Vagina (tissue), 2 donors: ENCODE measurements at regions not wholly inside any gene's neighbourhood (a gene's known extent, or its start where the extent isn't known, plus 50 kb on each side); places are given as distances from the start of the nearest gene placed in this dataset.

Experiments
- DNase-seq, 2 donors: peaks; one replicate each; pipeline ENCODE4 v3.0.0-alpha.2; 2017; ENCODE audit errors: extremely low spot score in 2 of 2
- H3K27ac ChIP-seq: fragments of 200-600 bp; sonication (generic); one replicate; pipeline ENCODE4 v1.5.1; 2019
- H3K27me3 ChIP-seq: fragments of 200-600 bp; sonication (generic); one replicate; pipeline ENCODE4 v1.5.1; 2019
- H3K36me3 ChIP-seq, 2 donors: fragments of 200-600 bp; sonication (generic); one replicate each; pipeline ENCODE4 v1.5.1; 2017 to 2019
- H3K4me1 ChIP-seq: fragments of 200-600 bp; sonication (generic); one replicate; pipeline ENCODE4 v1.5.1; 2019
- H3K4me3 ChIP-seq, 2 donors: fragments of 200-600 bp; sonication (generic); 1 replicate in 1 of 2; 2 replicates in 1 of 2; pipeline ENCODE4 v1.5.1; 2016 to 2019
- H3K9me3 ChIP-seq: fragments of 200-600 bp; sonication (generic); one replicate; pipeline ENCODE4 v1.5.1; 2019
- POLR2A ChIP-seq, 2 donors: fragments of 450-650 bp; IDR thresholded peaks; one replicate each; pipeline ENCODE4 v1.6.1; 2017; ENCODE audit warnings: antibody characterized with exemption in 2 of 2, mild to moderate bottlenecking in 2 of 2, moderate library complexity in 2 of 2
- POLR2AphosphoS5 ChIP-seq, 2 donors: sonication (generic); formaldehyde crosslinking; IDR thresholded peaks; one replicate each; pipeline ENCODE4 v1.9.0; 2017; ENCODE audit warnings: antibody characterized with exemption in 2 of 2, mild to moderate bottlenecking in 2 of 2, low read depth in 1 of 2; ENCODE audit not compliant: insufficient read depth in 1 of 2
- intact Hi-C: fragments of 100-400 bp; cut with DNase I; formaldehyde crosslinking; loops from one replicate; pipeline ENCODE4 v1.15.1; 2023
- TF ChIP-seq, protein P1 (sequence below), 3 experiments: fragments of 450-650 bp in 2 of 3; fragments of 200-600 bp in 1 of 3; sonication (generic) in 1 of 3; IDR thresholded peaks; one replicate each; pipeline ENCODE4 v1.5.1; 2017 to 2019; ENCODE audit warnings: antibody characterized with exemption in 3 of 3, mild to moderate bottlenecking in 2 of 3, moderate library complexity in 2 of 3

DNA sequence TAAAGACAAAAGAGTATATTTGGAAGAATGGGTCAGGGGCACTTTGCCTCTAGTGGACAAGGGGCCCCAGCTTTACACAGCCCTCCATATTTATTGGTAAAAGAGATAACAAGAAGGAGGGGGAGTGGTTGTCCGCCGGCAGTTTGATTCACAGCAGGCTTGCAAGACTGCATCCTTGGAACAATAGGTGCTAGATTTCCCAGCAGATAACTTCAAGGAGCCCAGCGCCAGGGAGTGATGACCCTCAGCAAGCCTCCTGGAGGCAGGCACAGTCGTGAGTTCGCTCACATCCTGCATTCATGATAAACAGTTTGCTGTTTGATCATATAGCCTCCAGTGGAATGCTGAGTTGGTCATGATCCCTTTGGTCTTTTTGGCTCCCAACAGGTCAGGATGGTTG lies 67.8 kb upstream of the INCENP start:
- Histone ChIP-seq H3K27ac (no peak overlapping the region), H3K27me3 (no peaks in the 10 kb centered on the region), H3K4me3 (no peak overlapping the region), H3K9me3 (no peaks in the 10 kb centered on the region), H3K4me1 (no peaks in the 10 kb centered on the region), H3K36me3 (no peaks in the 10 kb centered on the region)
- intact Hi-C loops: no loop called here
- TF ChIP-seq POLR2A (IDR thresholded peaks at IDR 0.05) (no peak), POLR2AphosphoS5 (IDR thresholded peaks at IDR 0.05; ENCODE audit: insufficient read depth in 1 of 2, low read depth in 1 of 2) (no peak)
- TF ChIP-seq, protein P1, sequence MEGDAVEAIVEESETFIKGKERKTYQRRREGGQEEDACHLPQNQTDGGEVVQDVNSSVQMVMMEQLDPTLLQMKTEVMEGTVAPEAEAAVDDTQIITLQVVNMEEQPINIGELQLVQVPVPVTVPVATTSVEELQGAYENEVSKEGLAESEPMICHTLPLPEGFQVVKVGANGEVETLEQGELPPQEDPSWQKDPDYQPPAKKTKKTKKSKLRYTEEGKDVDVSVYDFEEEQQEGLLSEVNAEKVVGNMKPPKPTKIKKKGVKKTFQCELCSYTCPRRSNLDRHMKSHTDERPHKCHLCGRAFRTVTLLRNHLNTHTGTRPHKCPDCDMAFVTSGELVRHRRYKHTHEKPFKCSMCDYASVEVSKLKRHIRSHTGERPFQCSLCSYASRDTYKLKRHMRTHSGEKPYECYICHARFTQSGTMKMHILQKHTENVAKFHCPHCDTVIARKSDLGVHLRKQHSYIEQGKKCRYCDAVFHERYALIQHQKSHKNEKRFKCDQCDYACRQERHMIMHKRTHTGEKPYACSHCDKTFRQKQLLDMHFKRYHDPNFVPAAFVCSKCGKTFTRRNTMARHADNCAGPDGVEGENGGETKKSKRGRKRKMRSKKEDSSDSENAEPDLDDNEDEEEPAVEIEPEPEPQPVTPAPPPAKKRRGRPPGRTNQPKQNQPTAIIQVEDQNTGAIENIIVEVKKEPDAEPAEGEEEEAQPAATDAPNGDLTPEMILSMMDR (IDR thresholded peaks at IDR 0.05): no peak
- no peak for DNase-seq

DNA sequence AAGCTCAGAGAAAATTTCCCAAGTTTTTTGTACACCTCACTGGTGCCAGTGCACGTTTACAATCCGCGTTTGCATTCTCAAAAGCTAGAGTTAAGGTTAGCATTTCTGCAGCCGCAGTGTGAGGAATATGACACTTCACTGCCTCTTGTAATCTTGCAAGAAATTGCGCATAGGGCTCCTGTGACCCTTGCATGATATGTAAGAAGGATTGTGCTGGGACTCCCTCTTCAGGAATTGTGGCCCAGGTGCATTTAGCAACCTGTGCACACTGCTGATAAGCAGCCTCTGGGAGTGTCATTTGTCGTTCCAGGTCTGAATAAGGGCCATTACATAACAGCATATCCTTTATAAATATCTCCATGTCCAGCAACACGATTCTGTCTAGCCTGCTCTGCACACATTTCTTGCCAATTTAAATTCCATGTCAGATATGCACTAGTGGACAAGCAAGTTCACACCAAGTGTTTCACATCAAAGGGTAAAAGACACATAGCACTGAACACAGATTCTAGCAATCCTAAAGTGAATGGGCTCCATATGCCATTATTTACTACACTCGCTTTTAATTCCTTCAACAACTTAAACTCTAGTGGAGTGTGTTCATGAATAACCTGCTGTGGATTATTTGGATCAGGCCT lies 69.2 kb upstream of the INCENP start:
- Histone ChIP-seq H3K4me3 (no peak overlapping the region), H3K4me1 (no peaks in the 10 kb centered on the region), H3K27me3 (no peaks in the 10 kb centered on the region), H3K9me3 (no peaks in the 10 kb centered on the region), H3K36me3 (no peaks in the 10 kb centered on the region), H3K27ac (no peak overlapping the region)
- intact Hi-C loops: no loop called here
- no peak for DNase-seq
- TF ChIP-seq POLR2A (IDR thresholded peaks at IDR 0.05): no peak
- no peak for TF ChIP-seq POLR2AphosphoS5 (IDR thresholded peaks at IDR 0.05; ENCODE audit: insufficient read depth in 1 of 2, low read depth in 1 of 2)
- TF ChIP-seq, protein P1 (IDR thresholded peaks at IDR 0.05): no peak

DNA sequence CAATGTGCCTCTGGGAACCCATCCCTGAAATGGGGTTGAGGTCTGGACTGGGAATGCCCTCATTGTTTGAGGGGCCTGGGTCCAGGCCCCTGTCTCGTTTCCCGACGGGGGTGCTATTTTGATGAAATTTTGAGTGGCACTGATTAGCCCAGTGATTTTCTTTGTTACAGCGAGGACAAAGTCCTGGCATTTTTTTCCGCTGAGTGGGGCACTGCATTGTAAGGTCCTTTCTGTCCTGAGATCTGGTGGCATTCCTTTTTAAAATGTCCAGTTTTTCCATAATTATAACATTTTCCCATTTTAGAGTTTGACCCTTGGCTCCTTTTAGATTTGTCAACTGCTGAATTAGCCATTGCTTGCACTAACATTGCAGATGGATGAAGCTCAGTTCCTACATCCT lies 69.7 kb upstream of the INCENP start:
- Histone ChIP-seq H3K27me3 (no peaks in the 10 kb centered on the region), H3K4me3 (no peak overlapping the region), H3K27ac (no peak overlapping the region), H3K9me3 (no peaks in the 10 kb centered on the region), H3K36me3 (no peaks in the 10 kb centered on the region), H3K4me1 (no peaks in the 10 kb centered on the region)
- DNase-seq: no peak
- no peak for TF ChIP-seq POLR2A (IDR thresholded peaks at IDR 0.05)
- no peak for TF ChIP-seq POLR2AphosphoS5 (IDR thresholded peaks at IDR 0.05; ENCODE audit: insufficient read depth in 1 of 2, low read depth in 1 of 2)
- TF ChIP-seq, protein P1 (IDR thresholded peaks at IDR 0.05): no peak
- intact Hi-C loops: no loop called here

DNA sequence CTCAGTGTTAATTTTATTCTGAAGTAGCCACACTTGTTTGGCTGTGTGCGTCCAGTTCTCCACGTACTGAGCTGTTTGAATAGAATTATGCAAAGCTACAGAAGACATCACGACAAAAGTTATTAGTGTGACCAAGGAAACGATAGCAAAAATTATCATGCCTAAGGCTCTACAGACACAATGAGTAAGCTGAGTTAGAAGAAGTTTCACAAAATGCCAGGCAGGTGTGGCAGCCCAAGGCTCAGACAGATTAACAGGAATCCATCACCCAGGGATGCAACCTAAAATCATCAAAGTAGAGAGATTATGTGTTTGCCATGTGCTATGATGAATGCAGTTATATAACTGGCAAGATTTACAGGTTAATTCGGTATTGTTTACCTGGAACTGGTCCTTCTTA lies 73.1 kb upstream of the INCENP start:
- Histone ChIP-seq H3K36me3 (no peaks in the 10 kb centered on the region), H3K27me3 (no peaks in the 10 kb centered on the region), H3K27ac (no peak overlapping the region), H3K4me1 (peaks cover 29% of the 10 kb centered on the region), H3K4me3 (no peak overlapping the region), H3K9me3 (no peaks in the 10 kb centered on the region)
- no peak for DNase-seq
- intact Hi-C loops: no loop called here
- no peak for TF ChIP-seq POLR2AphosphoS5 (IDR thresholded peaks at IDR 0.05; ENCODE audit: insufficient read depth in 1 of 2, low read depth in 1 of 2)
- TF ChIP-seq, protein P1 (IDR thresholded peaks at IDR 0.05): no peak
- TF ChIP-seq POLR2A (IDR thresholded peaks at IDR 0.05): no peak

DNA sequence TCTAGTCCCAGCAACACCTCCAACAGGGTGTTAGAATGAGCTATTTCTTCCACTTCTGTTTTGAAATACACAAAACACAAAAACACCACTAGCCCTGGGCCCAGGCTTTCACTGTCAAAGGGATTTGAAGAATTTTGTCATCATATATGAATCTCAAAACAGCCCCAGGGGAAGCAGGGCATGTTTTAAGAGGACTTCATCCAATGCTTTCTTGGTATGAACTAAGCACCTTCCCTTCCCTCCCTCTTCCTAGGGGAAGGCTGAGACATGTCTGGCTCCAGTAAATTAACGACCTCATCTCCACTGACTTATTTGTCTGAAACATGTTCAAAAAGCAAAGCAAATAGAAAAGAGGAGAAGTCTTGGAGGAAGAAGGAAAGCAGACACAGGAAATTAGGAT lies 75.7 kb upstream of the INCENP start:
- DNase-seq: no peak
- Histone ChIP-seq H3K4me3 (no peak overlapping the region), H3K4me1 (peaks cover 29% of the 10 kb centered on the region), H3K9me3 (no peaks in the 10 kb centered on the region), H3K36me3 (no peaks in the 10 kb centered on the region), H3K27ac (no peak overlapping the region), H3K27me3 (no peaks in the 10 kb centered on the region)
- intact Hi-C loops: no loop called here
- TF ChIP-seq, protein P1 (IDR thresholded peaks at IDR 0.05): no peak
- TF ChIP-seq POLR2A (IDR thresholded peaks at IDR 0.05): no peak
- TF ChIP-seq POLR2AphosphoS5 (IDR thresholded peaks at IDR 0.05; ENCODE audit: insufficient read depth in 1 of 2, low read depth in 1 of 2): peak in 1 of 2 donors; percentile 39
